SH-SY5Y (cell line): ENCODE measurements at regions not wholly inside any gene's neighbourhood (a gene's known extent, or its start where the extent isn't known, plus 50 kb on each side); places are given as distances from the start of the nearest gene placed in this dataset.

ENCODE experiments used
- GATA2 ChIP-seq: IDR thresholded peaks from 2 replicates; pipeline ENCODE4 v1.6.1; 2011; ENCODE audit warnings: mild to moderate bottlenecking, low read depth, low read length
- GATA3 ChIP-seq: IDR thresholded peaks from 2 replicates; pipeline ENCODE4 v1.6.1; 2011; ENCODE audit warnings: low read depth, mild to moderate bottlenecking, low read length, moderate library complexity

DNA sequence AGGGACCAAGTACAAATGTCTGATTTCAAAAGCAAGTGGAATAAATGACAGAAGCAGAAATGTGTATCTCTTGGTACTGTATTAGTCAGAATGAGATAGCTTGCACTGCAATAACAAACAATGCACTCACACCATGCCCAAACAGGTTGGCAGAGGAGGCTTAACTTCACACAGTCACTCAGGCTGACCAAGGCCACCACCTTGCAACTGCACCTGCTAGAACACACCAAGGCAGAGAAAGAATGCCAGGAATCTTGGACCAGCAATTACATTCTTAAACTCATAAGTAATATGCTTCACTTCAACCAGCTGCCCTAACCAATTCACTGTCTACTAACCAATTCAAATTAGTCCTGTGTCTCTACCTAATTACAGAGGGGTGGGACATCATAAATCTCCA is 378.3 kb downstream of the BCL11B start:
- TF ChIP-seq GATA3 (no peak), GATA2 (no peak)
